PC-9 (cell line): ENCODE measurements at regions not wholly inside any gene's neighbourhood (a gene's known extent, or its start where the extent isn't known, plus 50 kb on each side); places are given as distances from the start of the nearest gene placed in this dataset.

Source experiments
- BruUV-seq: library from RNA; stranded (reverse); fragments of 400-500 nt; replicated peaks from 2 replicates; lab custom pipeline; 2021; lab: Mats Ljungman, UMichigan
- CTCF ChIA-PET: fragments of 300-600 bp; sonication (Branson Sonifier 250); formaldehyde crosslinking; loops from one replicate; lab custom pipeline; 2022; ENCODE audit warnings: antibody characterized with exemption; lab: Charles Lee
- POLR2A ChIA-PET: fragments of 300-600 bp; sonication (Branson Sonifier 250); formaldehyde crosslinking; loops from one replicate; lab custom pipeline; 2022; ENCODE audit warnings: antibody characterized with exemption; ENCODE audit not compliant: unreplicated experiment; lab: Charles Lee
- DNase-seq, 2 experiments: peaks; one replicate each; pipeline versions ENCODE4 v3.0.0 to v3.0.0-alpha.2; 2015 to 2022; ENCODE audit warnings: mixed read lengths in 1 of 2
- H2AFZ ChIP-seq: fragments of 200-600 bp; sonication (generic); 2 replicates; pipeline ENCODE4 v1.8.1; 2017; ENCODE audit warnings: antibody characterized with exemption
- H3F3A ChIP-seq: fragments of 200-600 bp; sonication (generic); 2 replicates; pipeline ENCODE4 v1.8.1; 2017; ENCODE audit warnings: antibody characterized with exemption, mild to moderate bottlenecking, low read depth; ENCODE audit not compliant: insufficient read depth
- H3K27ac ChIP-seq: fragments of 200-600 bp; sonication (generic); 2 replicates; pipeline ENCODE4 v1.6.1; 2016; ENCODE audit warnings: mixed run types
- H3K27me3 ChIP-seq: fragments of 200-600 bp; sonication (generic); 2 replicates; pipeline ENCODE4 v1.6.1; 2016; ENCODE audit warnings: low read depth, mixed run types; ENCODE audit not compliant: insufficient read depth
- H3K36me3 ChIP-seq: fragments of 200-600 bp; sonication (generic); 2 replicates; pipeline ENCODE4 v1.6.1; 2016; ENCODE audit warnings: low read depth, mixed run types
- H3K4me1 ChIP-seq: fragments of 200-600 bp; sonication (generic); replicated peaks from 2 replicates; pipeline ENCODE4 v1.6.1; 2016; ENCODE audit warnings: mixed run types; ENCODE audit not compliant: insufficient read depth
- H3K4me2 ChIP-seq: fragments of 200-600 bp; sonication (generic); 2 replicates; pipeline ENCODE4 v1.6.1; 2017; ENCODE audit warnings: mixed run types
- H3K4me3 ChIP-seq: fragments of 200-600 bp; sonication (generic); 2 replicates; pipeline ENCODE4 v1.6.1; 2016; ENCODE audit warnings: mixed run types
- H3K79me2 ChIP-seq: fragments of 200-600 bp; sonication (generic); 2 replicates; pipeline ENCODE4 v1.6.1; 2017; ENCODE audit warnings: low read depth, mixed run types
- H3K9me2 ChIP-seq: fragments of 200-600 bp; sonication (generic); 2 replicates; pipeline ENCODE4 v1.8.1; 2017; ENCODE audit warnings: mild to moderate bottlenecking; ENCODE audit not compliant: insufficient read depth
- H3K9me3 ChIP-seq: fragments of 200-600 bp; sonication (generic); 2 replicates; pipeline ENCODE4 v1.8.1; 2016; ENCODE audit warnings: low read depth; ENCODE audit not compliant: insufficient read depth
- H4K20me1 ChIP-seq: fragments of 200-600 bp; sonication (generic); 2 replicates; pipeline ENCODE4 v1.8.1; 2017; ENCODE audit not compliant: insufficient read depth
- CTCF ChIP-seq: fragments of 200-600 bp; sonication (generic); conservative IDR thresholded peaks from 2 replicates; pipeline ENCODE4 v1.6.1; 2017; ENCODE audit warnings: mixed run types, antibody characterized with exemption, mild to moderate bottlenecking, moderate library complexity
- EZH2 ChIP-seq: fragments of 200-600 bp; sonication (generic); IDR thresholded peaks from 2 replicates; pipeline ENCODE4 v1.8.0; 2017; ENCODE audit warnings: antibody characterized with exemption, low read depth
- intact Hi-C: fragments of 100-400 bp; cut with micrococcal nuclease; formaldehyde crosslinking; loops from one replicate; pipeline ENCODE4 v1.10.0; 2022; ENCODE audit not compliant: unreplicated experiment

- H3K9me3 ChIP-seq = no peaks in the 10 kb centered on the region
- TF ChIP-seq CTCF (no peak), EZH2 (no peak)
- no peaks in the 10 kb centered on the region for H4K20me1 ChIP-seq
- H3K27me3 ChIP-seq = no peaks in the 10 kb centered on the region
- no peak overlapping the region for H3K27ac ChIP-seq
- no peak overlapping the region for H3K4me3 ChIP-seq
- CTCF ChIA-PET = no interaction called here
- intact Hi-C loops = no loop called here
- H2AFZ ChIP-seq = no peak overlapping the region
- no peaks in the 10 kb centered on the region for H3F3A ChIP-seq
- H3K9me2 ChIP-seq = no peaks in the 10 kb centered on the region
- POLR2A ChIA-PET = no interaction called here
- no peaks in the 10 kb centered on the region for H3K4me1 ChIP-seq
- no peaks in the 10 kb centered on the region for H3K36me3 ChIP-seq
- BruUV-seq = no TSS peak
- DNase-seq = no peak
- H3K79me2 ChIP-seq = no peaks in the 10 kb centered on the region
- no peak overlapping the region for H3K4me2 ChIP-seq
Measured at GRCh38 chr16:65212240-65212639, 90.4 kb upstream of the CDH11 start.

GRCh38 chr16:65202461-65202860 is 80.6 kb upstream of the CDH11 start:
- TF ChIP-seq CTCF (no peak), EZH2 (no peak)
- Histone ChIP-seq H3K9me3 (no peaks in the 10 kb centered on the region), H3K4me2 (no peak overlapping the region), H3K4me1 (no peaks in the 10 kb centered on the region), H3F3A (no peaks in the 10 kb centered on the region), H3K36me3 (no peaks in the 10 kb centered on the region), H3K9me2 (no peaks in the 10 kb centered on the region), H3K4me3 (no peak overlapping the region), H3K27ac (no peak overlapping the region), H3K79me2 (no peaks in the 10 kb centered on the region), H3K27me3 (no peaks in the 10 kb centered on the region; the same call in 1 of the 2 replicates), H2AFZ (no peak overlapping the region), H4K20me1 (no peaks in the 10 kb centered on the region)
- CTCF ChIA-PET = no interaction called here
- POLR2A ChIA-PET = no interaction called here
- DNase-seq = no peak
- intact Hi-C loops = no loop called here
- BruUV-seq = no TSS peak

GRCh38 chr16:65201511-65201910 is 79.6 kb upstream of the CDH11 start:
- CTCF ChIA-PET = no interaction called here
- DNase-seq = no peak
- Histone ChIP-seq H3K4me2 (no peak overlapping the region), H3K36me3 (no peaks in the 10 kb centered on the region), H3F3A (no peaks in the 10 kb centered on the region), H3K9me2 (no peaks in the 10 kb centered on the region), H3K79me2 (no peaks in the 10 kb centered on the region), H4K20me1 (no peaks in the 10 kb centered on the region), H3K9me3 (no peaks in the 10 kb centered on the region), H2AFZ (no peak overlapping the region), H3K4me3 (no peak overlapping the region), H3K27ac (no peak overlapping the region), H3K4me1 (no peaks in the 10 kb centered on the region), H3K27me3 (no peaks in the 10 kb centered on the region; the same call in 1 of the 2 replicates)
- no TSS peak for BruUV-seq
- POLR2A ChIA-PET = interaction anchor here (0.6 kb wide), 1 partner anchor 847 kb away, joined by 3 read pairs; no protein-coding TSS in a partner anchor
- intact Hi-C loops = no loop called here
- TF ChIP-seq EZH2 = no peak
- TF ChIP-seq CTCF = no peak
